ENCODE measurements at regions not wholly inside any gene's neighbourhood (a gene's known extent, or its start where the extent isn't known, plus 50 kb on each side); places are given as distances from the start of the nearest gene placed in this dataset.

- no peak for ATAC-seq
- Histone ChIP-seq H3K36me3 (ENCODE audit: control insufficient read depth, insufficient read depth, low read length) (no peaks in the 10 kb centered on the region), H4K20me1 (replicated peaks; ENCODE audit: control insufficient read depth, insufficient read depth, low read length) (no peaks in the 10 kb centered on the region; the same call in 1 of the 2 replicates), H3K4me1 (replicated peaks in 1 of 2; ENCODE audit: control insufficient read depth in 2 of 2, insufficient read depth in 2 of 2, low read length in 2 of 2) (peaks cover 11% of the 10 kb centered on the region in 2 experiments; a peak in 4 of 5 replicates), H3K27ac (ENCODE audit: extremely low read depth, low read depth, low read length) (no peak overlapping the region), H3K4me2 (ENCODE audit: insufficient read depth, low read length) (no peak overlapping the region), H3K79me2 (ENCODE audit: control insufficient read depth, insufficient read depth, low read length) (no peaks in the 10 kb centered on the region), H3K9me1 (ENCODE audit: control insufficient read depth, insufficient read depth, low read length) (no peaks in the 10 kb centered on the region), H3K4me3 (no peak overlapping the region), H2AFZ (ENCODE audit: low read depth, low read length) (no peak overlapping the region), H3K9me3 (replicated peaks; ENCODE audit: control insufficient read depth, insufficient read depth, low read depth, low read length) (no peaks in the 10 kb centered on the region; the same call in 1 of the 2 replicates), H3K27me3 (ENCODE audit: control insufficient read depth in 2 of 2, insufficient read depth in 2 of 2, low read length in 2 of 2) (peaks cover 15 to 30% of the 10 kb centered on the region in 2 experiments; a peak in 4 of 5 replicates), H3K9ac (ENCODE audit: insufficient read depth in 1 of 2, low read depth in 2 of 2, low read length in 2 of 2) (no peak overlapping the region)
- intact Hi-C loops (cut with micrococcal nuclease), result no loop called here
- BruUV-seq (replicated peaks), result no TSS peak
- DNase-seq (ENCODE audit: extremely low read depth in 1 of 4, low spot score in 3 of 4), result no peak
- WGBS (ENCODE audit: insufficient coverage, low coverage, missing lambda C conversion rate), result 25% methylated on average over 8 of the region's 9 CpGs
- in situ Hi-C loops (cut with MboI), result no loop called here
- CTCF ChIA-PET (ENCODE audit: low intra/inter-chr PET ratio), result no interaction called here
- POLR2A ChIA-PET, result no interaction called here
- FAIRE-seq, result no peak
- no peak for TF ChIP-seq FOXP1 (CRISPR knock-in tag; IDR thresholded peaks at IDR 0.05)
- TF ChIP-seq SMARCE1 (IDR thresholded peaks at IDR 0.05), result no peak
- no peak for TF ChIP-seq ZNF764 (CRISPR knock-in tag; IDR thresholded peaks at IDR 0.05; ENCODE audit: low read depth)
- no peak for TF ChIP-seq NFATC3 (IDR thresholded peaks at IDR 0.05)
- TF ChIP-seq OTX1 (CRISPR knock-in tag; IDR thresholded peaks at IDR 0.05), result no peak
- TF ChIP-seq PHB2 (IDR thresholded peaks at IDR 0.05; ENCODE audit: low read depth), result no peak
- TF ChIP-seq MIER1 (IDR thresholded peaks at IDR 0.05; ENCODE audit: low read depth), result no peak
- no peak for TF ChIP-seq HNRNPUL1 (IDR thresholded peaks at IDR 0.05; ENCODE audit: low read length)
- no peak for TF ChIP-seq SMAD3 (CRISPR knock-in tag; conservative IDR thresholded peaks at IDR 0.05)
- TF ChIP-seq ZNF146 (CRISPR knock-in tag; IDR thresholded peaks at IDR 0.05; ENCODE audit: unreplicated experiment), result no peak
- no peak for TF ChIP-seq E2F1 (CRISPR knock-in tag; IDR thresholded peaks at IDR 0.05)
- TF ChIP-seq ZNF561 (CRISPR knock-in tag; conservative IDR thresholded peaks at IDR 0.05), result no peak
- TF ChIP-seq HNRNPLL (IDR thresholded peaks at IDR 0.05; ENCODE audit: low read depth, low read length, poor library complexity, severe bottlenecking), result no peak
- no peak for TF ChIP-seq ZNF239 (CRISPR knock-in tag; IDR thresholded peaks at IDR 0.05)
- TF ChIP-seq, protein P1, sequence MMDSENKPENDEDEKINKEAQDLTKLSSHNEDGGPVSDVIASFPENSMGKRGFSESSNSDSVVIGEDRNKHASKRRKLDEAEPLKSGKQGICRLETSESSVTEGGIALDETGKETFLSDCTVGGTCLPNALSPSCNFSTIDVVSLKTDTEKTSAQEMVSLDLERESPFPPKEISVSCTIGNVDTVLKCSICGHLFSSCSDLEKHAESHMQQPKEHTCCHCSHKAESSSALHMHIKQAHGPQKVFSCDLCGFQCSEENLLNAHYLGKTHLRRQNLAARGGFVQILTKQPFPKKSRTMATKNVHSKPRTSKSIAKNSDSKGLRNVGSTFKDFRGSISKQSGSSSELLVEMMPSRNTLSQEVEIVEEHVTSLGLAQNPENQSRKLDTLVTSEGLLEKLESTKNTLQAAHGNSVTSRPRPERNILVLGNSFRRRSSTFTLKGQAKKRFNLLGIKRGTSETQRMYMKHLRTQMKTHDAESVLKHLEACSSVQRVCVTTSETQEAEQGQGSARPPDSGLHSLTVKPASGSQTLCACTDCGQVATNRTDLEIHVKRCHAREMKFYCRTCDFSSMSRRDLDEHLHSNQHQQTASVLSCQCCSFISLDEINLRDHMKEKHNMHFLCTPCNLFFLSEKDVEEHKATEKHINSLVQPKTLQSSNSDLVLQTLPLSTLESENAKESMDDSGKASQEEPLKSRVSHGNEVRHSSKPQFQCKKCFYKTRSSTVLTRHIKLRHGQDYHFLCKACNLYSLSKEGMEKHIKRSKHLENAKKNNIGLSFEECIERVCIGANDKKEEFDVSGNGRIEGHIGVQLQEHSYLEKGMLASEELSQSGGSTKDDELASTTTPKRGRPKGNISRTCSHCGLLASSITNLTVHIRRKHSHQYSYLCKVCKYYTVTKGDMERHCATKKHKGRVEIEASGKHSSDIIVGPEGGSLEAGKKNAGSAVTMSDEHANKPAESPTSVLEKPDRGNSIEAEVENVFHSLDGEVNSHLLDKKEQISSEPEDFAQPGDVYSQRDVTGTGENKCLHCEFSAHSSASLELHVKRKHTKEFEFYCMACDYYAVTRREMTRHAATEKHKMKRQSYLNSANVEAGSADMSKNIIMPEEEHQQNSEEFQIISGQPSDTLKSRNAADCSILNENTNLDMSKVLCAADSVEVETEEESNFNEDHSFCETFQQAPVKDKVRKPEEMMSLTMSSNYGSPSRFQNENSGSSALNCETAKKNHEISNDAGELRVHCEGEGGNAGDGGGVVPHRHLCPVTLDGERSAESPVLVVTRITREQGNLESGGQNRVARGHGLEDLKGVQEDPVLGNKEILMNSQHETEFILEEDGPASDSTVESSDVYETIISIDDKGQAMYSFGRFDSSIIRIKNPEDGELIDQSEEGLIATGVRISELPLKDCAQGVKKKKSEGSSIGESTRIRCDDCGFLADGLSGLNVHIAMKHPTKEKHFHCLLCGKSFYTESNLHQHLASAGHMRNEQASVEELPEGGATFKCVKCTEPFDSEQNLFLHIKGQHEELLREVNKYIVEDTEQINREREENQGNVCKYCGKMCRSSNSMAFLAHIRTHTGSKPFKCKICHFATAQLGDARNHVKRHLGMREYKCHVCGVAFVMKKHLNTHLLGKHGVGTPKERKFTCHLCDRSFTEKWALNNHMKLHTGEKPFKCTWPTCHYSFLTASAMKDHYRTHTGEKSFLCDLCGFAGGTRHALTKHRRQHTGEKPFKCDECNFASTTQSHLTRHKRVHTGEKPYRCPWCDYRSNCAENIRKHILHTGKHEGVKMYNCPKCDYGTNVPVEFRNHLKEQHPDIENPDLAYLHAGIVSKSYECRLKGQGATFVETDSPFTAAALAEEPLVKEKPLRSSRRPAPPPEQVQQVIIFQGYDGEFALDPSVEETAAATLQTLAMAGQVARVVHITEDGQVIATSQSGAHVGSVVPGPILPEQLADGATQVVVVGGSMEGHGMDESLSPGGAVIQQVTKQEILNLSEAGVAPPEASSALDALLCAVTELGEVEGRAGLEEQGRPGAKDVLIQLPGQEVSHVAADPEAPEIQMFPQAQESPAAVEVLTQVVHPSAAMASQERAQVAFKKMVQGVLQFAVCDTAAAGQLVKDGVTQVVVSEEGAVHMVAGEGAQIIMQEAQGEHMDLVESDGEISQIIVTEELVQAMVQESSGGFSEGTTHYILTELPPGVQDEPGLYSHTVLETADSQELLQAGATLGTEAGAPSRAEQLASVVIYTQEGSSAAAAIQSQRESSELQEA (IDR thresholded peaks at IDR 0.05; ENCODE audit: low read depth), result no peak
- no peak for TF ChIP-seq MYNN (IDR thresholded peaks at IDR 0.05)
- no peak for TF ChIP-seq MYNN (CRISPR knock-in tag; IDR thresholded peaks at IDR 0.05)
These were observed 281.4 kb upstream of the TLE3 start for GRCh38 chr15:70379134-70379533.
